Neural cell (in vitro differentiated cells): ENCODE measurements at regions not wholly inside any gene's neighbourhood (a gene's known extent, or its start where the extent isn't known, plus 50 kb on each side); places are given as distances from the start of the nearest gene placed in this dataset.

Experiments used
- H2AFZ ChIP-seq: fragments of 200-600, 300-800 bp; sonication (generic), shearing (Covaris generic); 2 replicates; pipeline ENCODE4 v1.6.0; 2014; ENCODE audit warnings: low read depth, mild to moderate bottlenecking, antibody characterized with exemption, low read length, moderate library complexity
- H3F3A ChIP-seq: fragments of 200-600 bp; shearing (Covaris generic); 2 replicates; pipeline ENCODE4 v1.6.1; 2016; ENCODE audit warnings: mild to moderate bottlenecking, moderate library complexity, mixed read lengths, antibody characterized with exemption, low read length; ENCODE audit not compliant: insufficient read depth, poor library complexity, severe bottlenecking
- H3K27ac ChIP-seq: fragments of 200-600, 300-800 bp; sonication (generic), shearing (Covaris generic); 2 replicates; pipeline ENCODE4 v1.5.1; 2014; ENCODE audit warnings: mild to moderate bottlenecking, low read length, moderate library complexity
- H3K27me3 ChIP-seq: fragments of 300-800, 200-600 bp; sonication (generic), shearing (Covaris generic); 2 replicates; pipeline ENCODE4 v1.6.0; 2014; ENCODE audit warnings: mild to moderate bottlenecking, low read depth, low read length, moderate library complexity; ENCODE audit not compliant: insufficient read depth
- H3K36me3 ChIP-seq: fragments of 300-800, 200-600 bp; sonication (generic), shearing (Covaris generic); 2 replicates; pipeline ENCODE4 v1.5.1; 2014; ENCODE audit warnings: mild to moderate bottlenecking, antibody characterized with exemption, low read length, moderate library complexity; ENCODE audit not compliant: insufficient read depth
- H3K4me2 ChIP-seq: fragments of 300-800, 200-600 bp; sonication (generic), shearing (Covaris generic); 2 replicates; pipeline ENCODE4 v1.6.0; 2014; ENCODE audit warnings: mild to moderate bottlenecking, low read length
- H3K4me3 ChIP-seq: fragments of 300-800, 200-600 bp; sonication (generic), shearing (Covaris generic); 2 replicates; pipeline ENCODE4 v1.5.1; 2014; ENCODE audit warnings: mild to moderate bottlenecking, low read length, moderate library complexity
- H3K79me2 ChIP-seq: fragments of 200-600 bp; shearing (Covaris generic); replicated peaks from 2 replicates; pipeline ENCODE4 v1.6.0; 2014; ENCODE audit warnings: mild to moderate bottlenecking, low read length, moderate library complexity; ENCODE audit not compliant: insufficient read depth
- H3K9ac ChIP-seq: fragments of 300-800, 200-600 bp; sonication (generic), shearing (Covaris generic); 2 replicates; pipeline ENCODE4 v1.6.1; 2016; ENCODE audit warnings: mild to moderate bottlenecking, low read length, mixed read lengths
- H3K9me2 ChIP-seq: fragments of 200-600 bp; shearing (Covaris generic); 2 replicates; pipeline ENCODE4 v1.6.1; 2016; ENCODE audit warnings: mild to moderate bottlenecking, low read length, mixed read lengths; ENCODE audit not compliant: insufficient read depth
- H3K9me3 ChIP-seq: fragments of 200-600, 300-800 bp; sonication (generic), shearing (Covaris generic); 2 replicates; pipeline ENCODE4 v1.6.1; 2016; ENCODE audit warnings: mild to moderate bottlenecking, mixed run types, low read length, moderate library complexity, mixed read lengths
- H4K20me1 ChIP-seq: fragments of 200-600 bp; shearing (Covaris generic); 2 replicates; pipeline ENCODE4 v1.6.1; 2016; ENCODE audit warnings: mild to moderate bottlenecking, mixed run types; ENCODE audit not compliant: insufficient read depth
- CTCF ChIP-seq: fragments of 450-650 bp; IDR thresholded peaks from 2 replicates; pipeline ENCODE4 v1.5.1; 2014; ENCODE audit warnings: antibody characterized with exemption, mild to moderate bottlenecking, moderate library complexity; ENCODE audit not compliant: poor library complexity, severe bottlenecking
- EP300 ChIP-seq: fragments of 450-650 bp; conservative IDR thresholded peaks from 2 replicates; pipeline ENCODE4 v1.6.1; 2014; ENCODE audit warnings: antibody characterized with exemption, mild to moderate bottlenecking, moderate library complexity; ENCODE audit not compliant: poor library complexity, severe bottlenecking
- EZH2 ChIP-seq: fragments of 200-600, 300-800 bp; shearing (Covaris generic), sonication (generic); IDR thresholded peaks from 2 replicates; pipeline ENCODE4 v1.6.1; 2014; ENCODE audit warnings: antibody characterized with exemption, low read length, borderline replicate concordance, mild to moderate bottlenecking; ENCODE audit not compliant: insufficient read depth, poor library complexity, severe bottlenecking
- MXI1 ChIP-seq: fragments of 450-650 bp; conservative IDR thresholded peaks from 2 replicates; pipeline ENCODE4 v1.6.1; 2014; ENCODE audit warnings: antibody characterized with exemption, mild to moderate bottlenecking; ENCODE audit not compliant: poor library complexity, severe bottlenecking
- POLR2AphosphoS5 ChIP-seq: IDR thresholded peaks from 2 replicates; pipeline ENCODE4 v1.6.1; 2012
- RAD21 ChIP-seq: fragments of 450-650 bp; conservative IDR thresholded peaks from 2 replicates; pipeline ENCODE4 v1.6.1; 2014; ENCODE audit warnings: antibody characterized with exemption, mild to moderate bottlenecking, moderate library complexity
- REST ChIP-seq: IDR thresholded peaks from 2 replicates; pipeline ENCODE4 v1.6.1; 2012; ENCODE audit warnings: borderline replicate concordance
- SMC3 ChIP-seq: fragments of 450-650 bp; conservative IDR thresholded peaks from 2 replicates; pipeline ENCODE4 v1.6.1; 2014; ENCODE audit warnings: antibody characterized with exemption, mild to moderate bottlenecking, moderate library complexity; ENCODE audit not compliant: poor library complexity
- TAF1 ChIP-seq: IDR thresholded peaks from 2 replicates; pipeline ENCODE4 v1.6.1; 2012; ENCODE audit warnings: low read depth

- Histone ChIP-seq H3K36me3 (no peaks in the 10 kb centered on the region), H3K27me3 (no peaks in the 10 kb centered on the region), H3K79me2 (no peaks in the 10 kb centered on the region), H3K27ac (no peak overlapping the region), H2AFZ (no peak overlapping the region), H3K4me2 (no peak overlapping the region), H4K20me1 (no peaks in the 10 kb centered on the region), H3K9me2 (no peaks in the 10 kb centered on the region), H3F3A (no peaks in the 10 kb centered on the region), H3K4me3 (no peak overlapping the region), H3K9me3 (no peaks in the 10 kb centered on the region), H3K9ac (no peak overlapping the region)
- no peak for TF ChIP-seq RAD21
- no peak for TF ChIP-seq EP300
- TF ChIP-seq SMC3, result no peak
- no peak for TF ChIP-seq EZH2
- no peak for TF ChIP-seq CTCF
- TF ChIP-seq POLR2AphosphoS5, result no peak
- TF ChIP-seq MXI1, result no peak
- no peak for TF ChIP-seq TAF1
- TF ChIP-seq REST, result no peak
These were observed 1008.8 kb downstream of the CNTNAP5 start for GRCh38 chr2:125033871-125034270.

- H3K79me2 ChIP-seq, result no peaks in the 10 kb centered on the region
- no peak overlapping the region for H3K4me2 ChIP-seq
- no peaks in the 10 kb centered on the region for H3F3A ChIP-seq
- H3K27ac ChIP-seq, result no peak overlapping the region
- no peak overlapping the region for H2AFZ ChIP-seq
- H3K4me3 ChIP-seq, result no peak overlapping the region
- H3K9me2 ChIP-seq, result no peaks in the 10 kb centered on the region
- H3K9me3 ChIP-seq, result no peaks in the 10 kb centered on the region
- no peaks in the 10 kb centered on the region for H4K20me1 ChIP-seq
- no peak for TF ChIP-seq MXI1
- TF ChIP-seq EZH2, result no peak
- TF ChIP-seq RAD21, result no peak
- no peak for TF ChIP-seq CTCF
- no peak for TF ChIP-seq EP300
- no peak for TF ChIP-seq REST
- no peak for TF ChIP-seq SMC3
- no peak for TF ChIP-seq TAF1
- TF ChIP-seq POLR2AphosphoS5, result no peak
- no peak overlapping the region for H3K9ac ChIP-seq
- no peaks in the 10 kb centered on the region for H3K36me3 ChIP-seq
- H3K27me3 ChIP-seq, result no peaks in the 10 kb centered on the region
These were observed 1012.1 kb downstream of the CNTNAP5 start for GRCh38 chr2:125037135-125037653.
